ENCODE measurements at regions not wholly inside any gene's neighbourhood (a gene's known extent, or its start where the extent isn't known, plus 50 kb on each side); places are given as distances from the start of the nearest gene placed in this dataset.
"Not testable (repeated sequence)": the region's sequence is repeated elsewhere in the genome, so short reads cannot be mapped to it uniquely, and the experiment has no call there.

DNA sequence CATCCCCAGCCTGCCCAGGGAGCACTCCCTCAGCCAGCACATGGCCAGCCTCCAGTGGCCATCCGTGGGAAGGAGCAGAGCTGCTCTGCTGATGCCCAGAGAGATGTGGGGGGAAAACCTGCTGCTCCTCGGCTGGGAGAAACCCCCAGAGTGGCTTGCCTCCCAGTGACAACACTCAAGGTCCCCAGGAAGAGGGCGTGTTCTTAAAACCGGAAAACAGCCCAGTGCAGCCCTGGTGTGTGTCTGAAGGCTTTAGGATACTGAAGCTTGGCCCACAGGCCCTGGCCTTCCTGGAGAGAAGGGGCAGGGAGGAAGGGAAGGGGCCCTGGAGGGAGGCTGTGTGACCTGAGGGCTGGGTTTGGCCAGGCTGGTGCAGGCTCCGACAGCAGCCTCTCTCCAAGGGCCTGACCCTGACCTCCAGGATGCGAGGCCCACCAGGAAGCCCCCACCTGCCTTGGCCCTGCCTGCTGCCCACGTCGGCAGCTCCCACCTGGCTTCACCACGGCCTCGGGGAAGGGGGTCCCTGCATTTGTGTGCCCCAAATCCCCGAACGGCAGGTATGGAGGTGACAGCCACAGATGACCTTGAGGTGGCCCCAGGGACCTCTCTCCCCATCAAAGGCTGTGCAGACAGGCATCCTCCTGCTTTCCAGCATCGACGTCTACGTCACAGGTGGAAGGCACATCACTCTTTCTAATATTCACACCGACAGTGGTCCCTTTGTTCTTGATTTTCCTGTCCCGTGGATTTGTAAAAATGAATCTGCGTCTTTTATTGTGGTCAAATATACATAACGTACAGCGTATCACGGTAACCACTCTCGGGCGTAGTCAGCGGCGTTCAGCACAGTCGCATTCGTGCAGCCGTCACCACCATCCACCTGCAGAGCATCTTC lies 190.0 kb upstream of the C14orf180 start:
- DNase-seq: no peak

DNA sequence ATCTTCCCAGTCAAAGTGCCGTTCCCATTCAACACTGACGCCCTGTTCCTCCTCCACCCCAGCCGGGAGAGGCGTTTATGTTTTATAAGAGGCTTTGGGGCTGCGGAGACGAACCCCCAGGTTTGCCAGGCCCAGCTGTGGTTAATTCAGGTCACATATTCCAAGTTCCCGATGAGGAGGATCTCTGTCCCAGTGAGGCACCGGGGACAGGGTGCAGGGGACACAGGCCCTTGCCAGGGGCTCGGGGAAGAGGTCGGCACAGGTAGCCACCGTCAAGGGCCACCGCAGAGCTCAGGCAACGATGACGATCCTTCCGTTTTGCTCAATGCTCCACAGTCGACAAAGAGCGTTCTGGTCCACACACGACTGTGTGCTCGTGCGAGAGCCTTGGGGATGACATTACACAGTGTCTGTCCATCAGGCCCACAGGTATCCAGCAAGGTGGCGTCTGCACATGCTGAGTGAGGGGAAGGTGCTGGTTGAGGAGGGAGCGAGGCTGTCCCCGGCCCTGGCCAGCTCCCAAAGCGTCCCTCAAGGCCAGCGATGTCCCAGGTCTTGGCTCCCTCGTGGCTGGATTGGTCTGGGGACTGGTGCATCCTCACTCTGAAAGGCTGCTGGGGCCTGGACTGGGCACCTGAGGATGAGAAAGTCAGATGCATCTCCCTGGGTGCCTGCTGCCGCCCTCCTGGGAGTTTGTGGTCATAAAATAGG lies 189.2 kb upstream of the C14orf180 start:
- no peak for DNase-seq

DNA sequence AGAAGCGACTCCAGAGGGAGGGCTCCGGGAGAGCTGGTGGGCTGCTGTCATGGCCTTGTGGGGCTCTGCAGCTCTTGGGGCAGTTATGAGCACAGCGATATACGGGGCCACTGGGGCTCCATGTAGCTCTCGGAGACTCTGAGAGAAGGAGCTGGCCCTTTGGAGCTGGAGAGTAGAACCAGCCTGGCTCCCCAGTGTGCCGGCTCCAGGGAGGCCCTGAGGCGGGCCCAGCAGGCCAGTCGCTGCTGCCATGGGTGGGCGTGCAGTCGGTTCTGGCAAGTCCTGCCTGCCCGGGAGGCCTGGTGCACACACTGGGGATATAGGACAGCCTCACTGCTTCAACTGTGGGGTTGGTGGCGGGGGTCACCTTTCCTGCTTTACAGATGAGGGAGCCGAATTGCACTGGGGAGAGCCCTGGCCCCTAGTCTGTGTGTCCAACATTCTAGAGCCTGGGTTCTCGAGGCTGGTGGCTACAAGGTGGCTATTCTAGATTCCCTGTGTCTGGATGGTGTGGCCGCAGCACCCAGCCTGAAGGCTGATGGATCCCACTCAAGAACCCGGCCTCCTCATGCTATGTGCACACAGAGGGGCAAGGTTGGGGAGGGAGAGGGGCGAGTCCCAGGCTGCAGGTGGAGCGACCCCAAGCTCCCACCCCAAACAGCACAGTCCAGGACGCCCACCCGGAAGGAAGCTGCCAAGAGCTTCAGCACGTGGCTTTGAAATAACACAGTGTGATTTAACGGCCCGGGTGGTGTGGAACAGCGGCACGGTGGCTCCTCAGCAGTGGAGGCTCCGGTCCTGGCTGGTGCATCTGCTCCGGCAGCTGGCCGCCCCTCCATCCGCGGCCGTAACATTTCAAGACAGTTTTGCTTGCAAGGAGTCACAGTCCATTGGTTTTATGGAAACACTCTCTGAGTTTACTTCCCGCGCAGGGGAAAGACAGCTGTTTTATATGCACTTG lies 188.3 kb upstream of the C14orf180 start:
- DNase-seq: no peak

DNA sequence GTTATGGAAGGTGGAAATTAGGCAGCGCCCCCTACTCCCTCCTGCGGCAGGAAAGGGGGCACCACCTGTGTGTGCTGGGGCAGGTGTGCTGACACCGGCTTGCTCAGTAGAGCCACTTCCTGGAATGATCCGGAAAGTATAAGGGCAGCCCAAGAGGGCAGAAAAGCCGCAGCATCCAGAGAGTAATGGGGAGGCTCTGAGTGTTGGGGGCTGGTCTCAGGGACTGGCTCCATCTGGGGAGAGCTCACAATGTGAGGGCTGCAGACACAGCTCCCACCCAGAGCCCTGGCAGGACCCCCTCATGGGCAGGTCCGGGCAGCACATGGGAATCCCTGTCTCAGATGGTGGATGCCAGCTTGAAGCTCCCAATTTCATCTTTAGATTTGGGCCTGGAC lies 187.6 kb upstream of the C14orf180 start:
- DNase-seq: no peak

DNA sequence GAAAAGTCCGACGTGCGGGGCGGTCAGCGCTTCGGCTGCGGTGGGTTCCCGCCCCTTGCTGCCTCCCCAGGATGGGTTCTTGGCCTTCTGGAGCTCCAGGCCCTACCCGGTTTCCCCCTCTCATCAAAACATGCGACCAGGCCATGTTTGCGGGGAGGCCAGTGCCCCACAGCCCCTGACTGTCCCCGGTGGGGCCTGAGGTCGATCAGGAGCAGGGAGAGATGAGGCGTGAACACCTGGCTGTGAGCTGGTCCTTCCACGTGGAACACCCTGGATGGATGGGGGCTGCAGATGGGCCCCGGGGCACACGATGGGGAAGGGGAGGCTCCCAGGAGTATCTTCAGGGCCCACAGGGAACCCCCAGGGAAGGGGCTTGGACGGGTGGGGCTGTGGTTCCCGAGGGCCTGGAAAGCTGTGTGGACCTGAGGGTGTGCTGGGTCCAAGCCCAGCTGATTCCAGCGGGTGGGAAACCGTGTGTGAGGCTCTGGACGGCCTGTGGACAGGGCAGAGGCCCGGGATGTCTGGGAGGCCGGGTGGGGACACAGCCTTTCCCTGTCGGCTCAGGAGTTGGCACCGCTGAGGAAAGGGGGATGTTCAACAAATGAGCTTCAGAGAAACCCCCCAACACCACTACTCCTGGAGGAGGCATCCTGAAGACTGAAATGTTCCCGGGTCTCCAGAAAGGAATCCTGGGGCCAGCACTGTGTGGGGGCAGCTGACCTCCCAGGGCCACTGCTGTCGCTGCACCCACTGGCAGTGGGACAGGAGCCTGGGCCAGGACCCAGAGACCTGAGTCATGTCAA lies 187.0 kb upstream of the C14orf180 start:
- no peak for DNase-seq

DNA sequence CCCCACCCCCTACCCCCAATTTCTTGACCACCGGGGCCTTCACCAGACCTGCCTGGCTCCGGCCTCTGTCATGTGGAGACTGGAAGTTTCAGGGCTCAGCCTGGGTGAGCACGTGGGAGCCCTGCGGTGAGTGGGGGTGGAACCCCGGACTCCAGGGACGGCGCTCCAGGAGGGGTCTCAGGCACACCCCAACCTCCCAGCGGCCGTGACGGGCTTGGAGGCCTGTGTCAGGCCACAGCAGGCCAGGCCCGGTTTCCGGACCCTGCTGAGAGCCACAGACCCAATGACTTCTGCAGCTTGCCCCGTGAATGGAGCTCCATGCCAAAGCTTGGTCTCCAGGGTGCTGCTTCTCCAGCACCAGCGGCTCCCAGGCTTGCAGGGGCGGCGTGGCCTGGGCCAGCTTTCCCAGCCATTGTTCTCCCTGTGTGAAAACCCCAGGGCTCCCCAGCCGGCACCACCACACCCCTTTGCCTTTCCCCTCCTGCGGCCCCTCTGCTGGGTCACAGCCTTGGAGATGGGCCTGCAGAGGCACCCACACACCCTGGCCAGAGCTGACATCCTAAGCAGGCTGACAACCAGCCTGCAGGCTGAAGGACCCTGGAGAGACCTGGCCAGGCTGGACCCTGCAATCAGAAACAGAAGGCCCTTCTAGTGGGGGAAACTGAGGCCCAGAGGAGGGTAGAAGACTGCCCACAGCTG lies 186.2 kb upstream of the C14orf180 start:
- no peak for DNase-seq

DNA sequence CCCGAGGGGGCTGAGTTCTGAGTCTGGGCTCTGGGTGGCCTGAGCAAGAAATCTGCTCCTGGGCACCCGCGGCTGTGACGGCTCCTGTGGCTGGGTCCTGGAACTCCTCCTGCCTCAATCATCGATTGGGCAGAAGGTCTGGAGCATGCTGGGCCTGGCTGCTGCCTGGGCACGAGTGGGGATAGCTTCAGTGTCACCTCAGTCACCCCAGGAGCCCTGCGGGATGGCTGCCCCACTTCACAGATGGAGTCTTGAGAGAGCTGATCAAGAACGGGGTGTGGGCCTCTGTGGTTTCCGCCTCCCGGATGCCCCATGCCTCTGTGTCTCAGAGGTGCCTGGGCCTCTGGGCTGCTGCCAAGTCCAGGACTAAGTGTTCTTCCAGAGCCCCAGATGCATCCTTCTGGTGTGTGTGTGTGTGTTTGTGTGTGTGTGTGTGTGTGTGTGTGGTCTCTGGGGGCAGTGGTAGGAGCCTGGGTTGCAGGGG lies 185.6 kb upstream of the C14orf180 start:
- no peak for DNase-seq

DNA sequence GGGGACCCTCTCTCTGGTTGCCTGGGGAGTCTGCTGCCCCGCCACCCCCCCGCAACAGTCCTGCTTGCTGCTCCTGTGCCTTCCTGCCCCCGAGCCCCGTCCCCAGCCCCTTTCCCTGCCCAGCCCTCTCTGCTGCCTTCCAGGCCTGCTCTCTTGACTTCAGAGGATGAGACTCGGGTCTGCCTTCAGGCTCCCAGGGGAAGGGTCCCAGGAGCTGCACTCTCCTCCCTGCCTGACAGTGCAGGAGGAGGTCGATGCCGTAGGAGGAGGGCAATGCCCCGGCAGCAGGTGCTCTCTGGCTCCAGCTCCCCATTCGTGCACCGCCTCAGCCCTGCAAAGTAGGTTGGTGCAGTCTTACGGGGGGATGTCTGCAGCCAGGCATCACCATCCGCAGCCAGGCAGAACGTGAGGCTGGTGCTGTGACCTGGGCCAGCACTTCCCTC lies 185.1 kb upstream of the C14orf180 start:
- DNase-seq: no peak

DNA sequence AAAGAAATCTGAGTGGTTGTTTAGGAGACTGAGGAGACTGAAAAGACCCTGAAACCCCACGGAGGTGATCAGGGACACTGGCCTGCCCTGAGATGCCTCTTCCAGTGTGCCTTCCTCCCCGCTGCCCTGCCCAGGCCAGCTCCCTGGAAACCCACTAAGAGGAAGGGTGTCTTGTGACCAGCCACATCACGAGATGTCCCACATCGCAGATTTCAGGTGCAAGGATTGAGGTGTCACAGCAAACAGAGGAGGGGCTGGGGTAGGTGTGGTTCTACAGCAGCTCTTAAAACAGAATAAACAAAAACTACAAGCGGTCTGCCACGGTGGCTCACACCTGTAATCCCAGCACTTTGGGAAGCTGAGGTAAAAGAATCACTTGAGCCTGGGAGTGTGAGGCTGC lies 184.3 kb upstream of the C14orf180 start:
- DNase-seq: no peak

DNA sequence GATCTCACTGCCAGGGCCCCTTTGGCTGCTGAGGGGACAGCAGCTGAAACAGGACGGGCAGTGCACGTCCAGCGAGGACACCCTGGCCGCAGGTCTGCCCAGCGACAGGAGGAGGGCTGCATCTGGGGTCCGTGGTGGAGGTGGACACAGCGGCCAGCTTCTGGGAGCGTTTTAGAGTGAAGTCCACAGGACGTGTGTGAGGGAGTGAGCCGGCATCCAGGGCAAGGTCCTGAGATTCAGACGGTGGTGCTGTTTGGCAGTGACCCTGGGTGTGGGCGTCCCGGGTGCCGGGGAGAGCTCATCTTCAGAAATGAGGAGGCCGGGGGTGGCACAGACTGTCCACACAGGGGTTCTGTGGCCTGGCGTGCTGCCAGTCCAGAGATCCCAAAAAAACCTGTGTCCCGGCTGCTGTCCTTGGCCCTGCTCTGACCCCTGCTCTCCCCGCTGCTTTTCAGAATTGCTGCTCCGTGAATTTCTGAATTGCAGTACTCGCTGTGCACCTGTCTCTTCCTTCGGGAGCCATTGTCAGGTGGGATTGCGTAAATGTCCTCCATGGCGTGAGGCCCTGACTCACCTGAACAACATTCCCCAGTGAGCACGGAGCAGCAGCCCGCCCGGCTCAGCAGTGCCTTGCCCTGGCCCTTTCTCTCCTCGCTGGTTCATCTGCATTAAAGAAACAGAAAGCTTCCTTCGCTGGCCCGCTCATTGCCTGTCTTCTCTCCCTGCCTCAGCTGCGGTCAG lies 183.5 kb upstream of the C14orf180 start:
- no peak for DNase-seq

DNA sequence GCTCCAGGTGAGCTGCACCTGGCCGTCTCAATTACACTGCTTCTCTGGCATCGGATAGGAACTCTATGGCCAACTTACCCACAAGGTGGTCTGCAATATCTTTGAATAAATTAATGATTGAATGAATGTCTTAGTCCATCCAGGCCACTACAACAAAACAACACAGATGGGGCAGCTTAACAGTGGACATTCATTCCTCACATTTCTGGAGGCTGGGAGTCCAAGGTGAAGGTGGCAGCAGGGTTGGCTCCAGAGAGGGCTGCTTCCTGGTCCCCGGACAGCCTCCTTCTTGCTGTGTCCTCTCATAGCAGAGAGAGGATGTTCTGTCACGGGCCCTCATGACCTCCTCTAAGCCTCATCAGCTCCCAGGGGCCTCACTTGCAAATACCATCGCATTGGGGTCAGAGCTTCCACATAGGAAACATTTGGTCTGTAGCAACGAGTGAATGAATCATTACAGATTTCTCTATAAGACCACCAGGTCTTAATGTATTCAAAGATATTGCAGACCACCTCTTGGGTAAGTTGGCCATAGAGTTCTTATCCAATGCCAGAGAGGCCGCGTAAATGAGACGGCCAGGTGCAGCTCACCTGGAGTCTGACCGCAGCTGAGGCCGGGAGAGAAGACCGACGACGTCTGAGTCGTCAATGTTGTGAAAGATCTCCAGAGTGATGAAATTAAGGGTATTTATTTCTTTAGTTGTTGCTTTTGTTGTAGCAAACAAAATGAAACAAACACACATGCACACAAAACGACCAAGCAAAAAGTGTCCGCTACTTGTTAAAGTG lies 182.7 kb upstream of the C14orf180 start:
- DNase-seq: no peak

DNA sequence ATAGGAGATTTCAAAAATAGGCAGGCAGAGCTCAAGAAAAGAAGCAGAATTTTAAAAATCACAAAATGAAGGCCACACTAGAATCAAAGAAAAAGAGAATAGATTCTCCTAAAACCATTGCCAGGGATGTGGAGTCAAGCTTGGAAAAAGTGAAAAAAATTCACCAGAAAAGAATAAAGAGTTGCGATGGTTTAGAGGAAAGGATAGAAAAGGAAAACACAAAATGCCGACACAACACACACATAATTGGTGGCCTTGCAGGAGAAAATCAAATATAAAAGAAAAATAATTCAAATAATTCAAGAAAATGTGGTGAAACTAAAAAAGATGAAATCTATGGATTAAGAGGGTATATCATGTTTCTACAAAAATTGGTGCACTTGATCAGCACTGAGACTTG lies 181.6 kb upstream of the C14orf180 start:
- no peak for DNase-seq

DNA sequence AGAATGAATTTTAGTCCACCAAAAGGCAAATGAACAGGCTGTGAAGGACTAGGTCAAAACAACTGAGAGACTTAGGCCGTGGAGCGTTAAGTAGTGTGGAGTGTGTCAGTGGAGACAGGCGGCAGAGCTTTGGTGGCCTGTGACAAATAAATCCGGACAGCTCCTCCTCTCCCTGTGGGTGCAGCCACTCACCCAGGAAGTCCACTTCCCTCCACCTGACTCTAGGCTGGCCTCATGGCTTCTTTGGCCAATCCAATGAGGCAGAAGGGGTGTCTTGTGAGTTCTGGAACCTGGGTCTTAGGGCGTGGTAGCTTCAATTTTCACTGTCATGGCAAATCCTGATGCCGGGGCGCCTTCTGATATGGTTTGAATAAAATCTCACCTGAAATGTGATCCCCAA lies 180.9 kb upstream of the C14orf180 start:
- no peak for DNase-seq

DNA sequence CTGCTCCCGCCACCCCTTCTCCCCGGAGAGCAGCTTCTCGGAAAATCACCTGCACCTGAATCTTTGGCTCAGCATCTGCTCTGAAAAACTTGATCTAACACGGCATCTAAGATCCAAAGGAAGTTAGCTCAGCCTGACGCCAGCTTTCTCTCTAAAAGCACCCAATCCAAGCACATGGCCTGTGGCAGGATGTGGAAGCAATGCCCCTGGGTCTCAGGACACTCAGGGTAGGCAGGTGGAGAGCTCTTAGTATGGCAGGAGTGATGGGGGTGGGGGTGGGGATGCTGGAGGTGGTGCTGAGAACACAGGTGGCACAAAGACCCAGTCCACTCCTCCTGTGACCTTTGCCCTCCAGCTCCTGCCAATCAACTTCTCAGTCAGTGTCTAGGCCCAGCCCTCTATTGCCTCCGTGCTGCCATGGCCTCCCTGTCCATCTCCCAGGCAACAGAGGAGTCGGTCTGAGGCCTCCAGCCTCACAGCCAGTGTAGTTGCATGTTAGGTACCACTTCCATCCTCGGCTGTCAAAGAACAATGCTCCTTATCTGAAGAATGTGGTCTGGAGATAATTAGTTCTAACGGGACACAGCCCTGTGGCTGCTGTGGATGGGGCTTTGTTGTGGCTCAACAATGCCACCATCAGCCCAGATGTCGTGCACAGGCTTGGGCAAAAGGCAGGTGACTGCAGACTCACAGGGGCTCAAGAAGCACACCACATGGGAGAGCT lies 180.0 kb upstream of the C14orf180 start:
- DNase-seq: no peak

DNA sequence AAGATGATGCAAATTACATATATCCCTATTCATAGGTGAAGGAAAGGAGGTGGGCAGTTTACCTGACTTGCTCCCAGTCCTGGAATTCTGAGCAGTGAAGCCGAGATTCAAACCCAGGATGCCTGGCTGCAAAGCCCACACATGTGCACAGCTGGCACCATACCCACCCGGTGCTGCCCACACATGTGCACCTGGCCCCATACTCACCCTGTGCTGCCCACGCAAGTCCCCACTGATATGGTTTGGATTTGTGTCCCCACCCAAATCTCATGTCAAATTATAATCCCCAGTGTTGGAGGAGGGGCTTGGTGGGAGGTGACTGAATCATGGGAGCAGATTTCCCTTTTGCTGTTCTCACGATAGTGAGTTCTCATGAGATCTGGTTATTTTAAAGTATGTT lies 179.2 kb upstream of the C14orf180 start:
- no peak for DNase-seq

DNA sequence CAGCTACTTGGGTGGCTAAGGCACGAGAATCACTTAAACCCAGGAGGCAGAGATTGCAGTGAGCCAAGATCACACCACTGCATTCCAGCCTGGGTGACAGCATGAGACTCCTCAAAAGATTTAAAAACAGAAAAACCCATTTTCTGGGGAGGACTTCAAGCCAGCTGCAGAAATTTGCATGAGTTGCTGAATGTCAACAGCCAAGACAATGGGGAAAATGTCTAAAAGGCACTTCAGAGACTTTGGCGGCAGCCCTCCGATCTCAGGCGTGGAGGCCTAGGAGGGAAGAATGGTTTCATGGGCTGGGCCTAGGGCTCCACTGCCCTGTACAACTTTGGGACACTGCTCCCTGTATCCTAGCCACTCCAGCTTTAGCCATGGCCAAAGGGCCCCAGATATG lies 177.8 kb upstream of the C14orf180 start:
- DNase-seq: no peak

DNA sequence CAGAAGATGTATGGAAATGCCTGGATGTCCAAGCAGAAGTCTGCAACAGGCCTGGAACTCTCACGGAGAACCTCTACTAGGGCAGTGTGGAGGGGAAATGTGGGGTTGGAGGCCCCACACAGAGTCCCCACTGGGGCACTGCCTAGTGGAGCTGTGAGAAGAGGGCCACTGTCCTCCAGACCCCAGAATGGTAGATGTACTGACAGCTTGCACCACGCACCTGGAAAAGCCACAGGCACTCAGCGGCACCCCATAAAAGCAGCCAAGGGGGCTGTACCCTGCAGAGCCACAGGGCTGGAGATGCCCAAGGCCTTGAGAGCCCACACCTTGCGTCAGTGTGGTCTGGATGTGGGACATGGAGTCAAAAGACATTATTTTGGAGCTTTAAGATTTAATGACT lies 177.3 kb upstream of the C14orf180 start:
- not testable (repeated sequence) for DNase-seq

DNA sequence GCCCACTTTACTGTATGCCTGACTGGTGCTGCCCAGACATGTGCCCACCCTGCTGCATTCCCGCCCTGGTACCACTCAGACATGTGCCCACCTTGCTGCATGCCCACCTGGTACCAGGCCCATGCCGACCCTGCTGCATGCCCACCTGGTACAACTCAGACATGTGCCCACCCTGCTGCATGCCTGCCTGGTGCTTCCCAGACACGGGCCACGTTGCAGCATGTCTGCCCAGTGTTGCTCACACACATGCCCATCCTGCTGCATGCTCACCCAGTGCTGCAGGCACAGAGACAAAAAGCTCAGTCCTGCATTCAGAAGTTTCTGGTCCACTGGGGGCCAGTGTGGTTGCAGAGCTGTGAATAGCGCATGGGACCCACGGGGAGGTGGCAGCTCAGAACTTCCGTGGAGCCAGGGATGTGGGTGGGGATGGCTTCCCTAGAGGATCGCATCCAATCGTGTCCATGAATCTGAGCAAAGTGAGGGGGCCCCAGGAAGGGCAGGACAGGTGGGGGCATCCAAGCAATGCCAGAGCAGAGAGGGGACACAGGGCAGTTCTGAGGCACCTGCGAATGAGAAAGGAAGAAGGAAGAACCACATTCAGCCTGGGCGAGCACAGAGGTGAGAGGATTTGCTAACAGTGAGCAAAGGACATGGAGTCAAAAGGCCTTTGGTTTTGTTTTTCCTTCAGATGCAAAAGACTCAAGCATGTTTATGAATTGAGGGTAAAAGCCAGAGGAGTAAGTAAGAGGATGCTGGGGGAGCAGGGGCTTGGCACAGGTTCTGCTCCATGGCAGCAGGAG lies 175.9 kb upstream of the C14orf180 start:
- no peak for DNase-seq

All from midbrain (tissue), 1 donor.